Kidney epithelial cell (primary cell): ENCODE measurements at regions not wholly inside any gene's neighbourhood (a gene's known extent, or its start where the extent isn't known, plus 50 kb on each side); places are given as distances from the start of the nearest gene placed in this dataset.

Experiments
- DNase-seq: peaks from one replicate; pipeline ENCODE4 v3.0.0-alpha.2; 2010; ENCODE audit warnings: low read depth
- H3K27me3 ChIP-seq: 2 replicates; pipeline ENCODE4 v1.6.0; 2011; ENCODE audit warnings: low read length; ENCODE audit not compliant: control insufficient read depth, insufficient read depth
- H3K36me3 ChIP-seq: 2 replicates; pipeline ENCODE4 v1.5.1; 2011; ENCODE audit warnings: low read length; ENCODE audit not compliant: control insufficient read depth, insufficient read depth
- H3K4me3 ChIP-seq: 2 replicates; pipeline ENCODE4 v1.5.1; 2011; ENCODE audit warnings: low read depth, mild to moderate bottlenecking, control low read depth, low read length
- CTCF ChIP-seq: IDR thresholded peaks from 2 replicates; pipeline ENCODE4 v1.5.1; 2011; ENCODE audit warnings: mild to moderate bottlenecking, moderate library complexity, low read length, control low read depth, inconsistent platforms; ENCODE audit not compliant: insufficient read depth, poor library complexity, severe bottlenecking

- Histone ChIP-seq H3K27me3 (no peaks in the 10 kb centered on the region), H3K36me3 (no peaks in the 10 kb centered on the region), H3K4me3 (no peak overlapping the region)
- TF ChIP-seq CTCF: no peak
- DNase-seq: no peak
Measured at GRCh38 chr6:56798163-56798562, 155.5 kb upstream of the DST start.

GRCh38 chr6:56796196-56796532, 153.5 kb upstream of the DST start:
- Histone ChIP-seq H3K36me3 (no peaks in the 10 kb centered on the region), H3K4me3 (no peak overlapping the region), H3K27me3 (no peaks in the 10 kb centered on the region)
- no peak for TF ChIP-seq CTCF
- no peak for DNase-seq

- Histone ChIP-seq H3K4me3 (no peak overlapping the region), H3K27me3 (no peaks in the 10 kb centered on the region), H3K36me3 (no peaks in the 10 kb centered on the region)
- DNase-seq: no peak
- TF ChIP-seq CTCF: no peak
Measured at GRCh38 chr6:56795466-56796195, 152.9 kb upstream of the DST start.

GRCh38 chr6:56794421-56794820, 151.7 kb upstream of the DST start:
- DNase-seq: no peak
- Histone ChIP-seq H3K4me3 (no peak overlapping the region), H3K36me3 (no peaks in the 10 kb centered on the region), H3K27me3 (no peaks in the 10 kb centered on the region)
- TF ChIP-seq CTCF: no peak

GRCh38 chr6:56793938-56794337, 151.2 kb upstream of the DST start:
- TF ChIP-seq CTCF: no peak
- H3K4me3 ChIP-seq: no peak overlapping the region
- no peak for DNase-seq

GRCh38 chr6:56790414-56790813, 147.7 kb upstream of the DST start:
- no peaks in the 10 kb centered on the region for H3K36me3 ChIP-seq
- no peaks in the 10 kb centered on the region for H3K27me3 ChIP-seq
- no peak for DNase-seq
- no peak overlapping the region for H3K4me3 ChIP-seq
- TF ChIP-seq CTCF: no peak

More at GRCh38 chr6:56793938-56794337, 151.2 kb upstream of the DST start:
- H3K36me3 ChIP-seq: no peaks in the 10 kb centered on the region
- H3K27me3 ChIP-seq: no peaks in the 10 kb centered on the region
